Endothelial cell of umbilical vein (primary cell): ENCODE measurements at regions not wholly inside any gene's neighbourhood (a gene's known extent, or its start where the extent isn't known, plus 50 kb on each side); places are given as distances from the start of the nearest gene placed in this dataset.

ENCODE experiments used
- BruUV-seq: library from RNA; stranded (reverse); fragments of 400-500 nt; replicated peaks from 2 replicates; lab custom pipeline; 2021; lab: Mats Ljungman, UMichigan
- CTCF ChIA-PET: fragments of 300-600, 350-600 bp; sonication (Branson Sonifier 250); formaldehyde crosslinking; loops from one replicate; lab custom pipeline; 2021; ENCODE audit warnings: antibody characterized with exemption, inconsistent platforms; lab: Charles Lee
- POLR2A ChIA-PET: fragments of 300-600, 350-600 bp; sonication (Branson Sonifier 250); formaldehyde crosslinking; loops from one replicate; lab custom pipeline; 2021; ENCODE audit warnings: antibody characterized with exemption, inconsistent platforms; lab: Charles Lee
- DNase-seq: peaks from one replicate; pipeline ENCODE4 v3.0.0-alpha.2; 2011; ENCODE audit warnings: low read depth, low spot score
- FAIRE-seq: peaks from 2 replicates; lab custom pipeline; 2011; peaks lifted over from hg19 to GRCh38; lab: Jason Lieb, UNC
- H2AFZ ChIP-seq: 2 replicates; pipeline ENCODE4 v1.6.0; 2012; ENCODE audit warnings: low read depth, low read length, control low read depth, inconsistent platforms
- H3K27ac ChIP-seq: 2 replicates; pipeline ENCODE4 v1.5.1; 2011; ENCODE audit warnings: low read depth, mild to moderate bottlenecking, control low read depth, low read length, moderate library complexity; ENCODE audit not compliant: insufficient read depth
- H3K27me3 ChIP-seq, 2 experiments: 2 replicates each; pipeline versions ENCODE4 v1.6.0 to v1.6.1; 2011; ENCODE audit warnings: low read length in 2 of 2, mixed read lengths in 1 of 2; ENCODE audit not compliant: control insufficient read depth in 2 of 2, insufficient read depth in 2 of 2
- H3K36me3 ChIP-seq, 2 experiments: 2 replicates in 1 of 2; 3 replicates in 1 of 2; pipeline ENCODE4 v1.5.1; 2011; ENCODE audit warnings: low read length in 2 of 2, mild to moderate bottlenecking in 1 of 2, moderate library complexity in 1 of 2; ENCODE audit not compliant: control insufficient read depth in 2 of 2, insufficient read depth in 2 of 2; ENCODE audit errors: extremely low read depth in 1 of 2
- H3K4me1 ChIP-seq: 3 replicates; pipeline ENCODE4 v1.5.1; 2011; ENCODE audit warnings: mild to moderate bottlenecking, low read length; ENCODE audit not compliant: control insufficient read depth, insufficient read depth; ENCODE audit errors: extremely low read depth
- H3K4me2 ChIP-seq: 2 replicates; pipeline ENCODE4 v1.6.1; 2011; ENCODE audit warnings: low read length, control low read depth, mixed read lengths; ENCODE audit not compliant: insufficient read depth
- H3K4me3 ChIP-seq, 3 experiments: fragments of 200-600 bp in 1 of 3; sonication (generic), shearing (Covaris generic) in 1 of 3; replicated peaks in 1 of 3; 2 replicates each; pipeline ENCODE4 v1.5.1; 2011 to 2016; ENCODE audit warnings: control low read depth in 3 of 3, low read length in 3 of 3, mild to moderate bottlenecking in 2 of 3, inconsistent platforms in 1 of 3, low read depth in 1 of 3, moderate library complexity in 1 of 3; ENCODE audit not compliant: insufficient read depth in 1 of 3
- H3K79me2 ChIP-seq: 2 replicates; pipeline ENCODE4 v1.6.0; 2012; ENCODE audit warnings: low read length, inconsistent platforms; ENCODE audit not compliant: control insufficient read depth, insufficient read depth
- H3K9ac ChIP-seq: replicated peaks from 2 replicates; pipeline ENCODE3; 2011; ENCODE audit warnings: low read length, control low read depth; ENCODE audit not compliant: insufficient read depth; ENCODE audit errors: extremely low read depth
- H3K9me1 ChIP-seq: replicated peaks from 3 replicates; pipeline ENCODE4 v1.6.0; 2011; ENCODE audit warnings: mild to moderate bottlenecking, low read length; ENCODE audit not compliant: control insufficient read depth, insufficient read depth; ENCODE audit errors: extremely low read depth
- H3K9me3 ChIP-seq: replicated peaks from 2 replicates; pipeline ENCODE4 v1.5.1; 2012; ENCODE audit warnings: low read length, inconsistent platforms; ENCODE audit not compliant: control insufficient read depth, insufficient read depth
- H4K20me1 ChIP-seq: replicated peaks from 2 replicates; pipeline ENCODE3; 2011; ENCODE audit warnings: mild to moderate bottlenecking, low read length; ENCODE audit not compliant: control insufficient read depth, insufficient read depth; ENCODE audit errors: extremely low read depth
- EZH2 ChIP-seq: IDR thresholded peaks from 2 replicates; pipeline ENCODE4 v1.6.1; 2012; ENCODE audit warnings: borderline replicate concordance, low read depth, mild to moderate bottlenecking, moderate library complexity, low read length, inconsistent platforms; ENCODE audit not compliant: severe bottlenecking
- FOS ChIP-seq: IDR thresholded peaks from 2 replicates; pipeline ENCODE4 v1.6.1; 2011; ENCODE audit warnings: mild to moderate bottlenecking, low read length, moderate library complexity, borderline replicate concordance; ENCODE audit not compliant: insufficient read depth
- GATA2 ChIP-seq: IDR thresholded peaks from 2 replicates; pipeline ENCODE4 v1.7.0; 2011; ENCODE audit warnings: low read depth, mild to moderate bottlenecking, moderate library complexity, mixed read lengths, low read length; ENCODE audit not compliant: insufficient read length, insufficient read depth
- JUN ChIP-seq: IDR thresholded peaks from 2 replicates; pipeline ENCODE4 v1.6.1; 2011; ENCODE audit warnings: borderline replicate concordance, low read depth; ENCODE audit not compliant: insufficient read length, insufficient read depth
- MYC ChIP-seq: IDR thresholded peaks from one replicate; pipeline ENCODE4 v1.6.1; 2011; ENCODE audit warnings: mild to moderate bottlenecking, low read depth, low read length
- POLR2A ChIP-seq: IDR thresholded peaks from 2 replicates; pipeline ENCODE4 v1.6.1; 2012; ENCODE audit warnings: low read depth, mild to moderate bottlenecking, control low read depth, low read length
- POLR2AphosphoS5 ChIP-seq: IDR thresholded peaks from 2 replicates; pipeline ENCODE4 v1.6.1; 2012; ENCODE audit warnings: low read depth, mild to moderate bottlenecking, control low read depth, low read length, moderate library complexity; ENCODE audit not compliant: insufficient read depth
- dilution Hi-C: fragments of 300-500 bp; cut with MboI; formaldehyde crosslinking; loops from one replicate; pipeline ENCODE4 v1.15.0; 2019; ENCODE audit warnings: low sequenced_read_pairs; ENCODE audit not compliant: extremely low pct_ligation_motif_present
- intact Hi-C: fragments of 100-400 bp; cut with micrococcal nuclease; formaldehyde crosslinking; loops from one replicate; pipeline ENCODE4 v1.10.0; 2022
- TF ChIP-seq, protein P1 (sequence below), 2 donors: IDR thresholded peaks; 1 replicate in 1 of 2; 2 replicates in 1 of 2; pipeline ENCODE4 v1.5.1; 2011; ENCODE audit warnings: low read length in 2 of 2, mild to moderate bottlenecking in 2 of 2, moderate library complexity in 2 of 2, control low read depth in 1 of 2, inconsistent platforms in 1 of 2, low read depth in 1 of 2; ENCODE audit not compliant: insufficient read depth in 1 of 2; ENCODE audit errors: extremely low read depth in 1 of 2
- TF ChIP-seq, protein P2 (sequence below): IDR thresholded peaks from 2 replicates; pipeline ENCODE4 v1.6.1; 2011; ENCODE audit not compliant: insufficient read depth, insufficient read length

- ChIA-PET POLR2A (no interaction called here), CTCF (no interaction called here)
- BruUV-seq = no TSS peak
- H4K20me1 ChIP-seq = no peaks in the 10 kb centered on the region
- H3K9me1 ChIP-seq = no peaks in the 10 kb centered on the region
- TF ChIP-seq GATA2 (no peak), POLR2AphosphoS5 (no peak), JUN (no peak), EZH2 (no peak), MYC (no peak), POLR2A (no peak), FOS (no peak)
- TF ChIP-seq, protein P1, sequence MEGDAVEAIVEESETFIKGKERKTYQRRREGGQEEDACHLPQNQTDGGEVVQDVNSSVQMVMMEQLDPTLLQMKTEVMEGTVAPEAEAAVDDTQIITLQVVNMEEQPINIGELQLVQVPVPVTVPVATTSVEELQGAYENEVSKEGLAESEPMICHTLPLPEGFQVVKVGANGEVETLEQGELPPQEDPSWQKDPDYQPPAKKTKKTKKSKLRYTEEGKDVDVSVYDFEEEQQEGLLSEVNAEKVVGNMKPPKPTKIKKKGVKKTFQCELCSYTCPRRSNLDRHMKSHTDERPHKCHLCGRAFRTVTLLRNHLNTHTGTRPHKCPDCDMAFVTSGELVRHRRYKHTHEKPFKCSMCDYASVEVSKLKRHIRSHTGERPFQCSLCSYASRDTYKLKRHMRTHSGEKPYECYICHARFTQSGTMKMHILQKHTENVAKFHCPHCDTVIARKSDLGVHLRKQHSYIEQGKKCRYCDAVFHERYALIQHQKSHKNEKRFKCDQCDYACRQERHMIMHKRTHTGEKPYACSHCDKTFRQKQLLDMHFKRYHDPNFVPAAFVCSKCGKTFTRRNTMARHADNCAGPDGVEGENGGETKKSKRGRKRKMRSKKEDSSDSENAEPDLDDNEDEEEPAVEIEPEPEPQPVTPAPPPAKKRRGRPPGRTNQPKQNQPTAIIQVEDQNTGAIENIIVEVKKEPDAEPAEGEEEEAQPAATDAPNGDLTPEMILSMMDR (IDR thresholded peaks at IDR 0.05; ENCODE audit: extremely low read depth in 1 of 2, insufficient read depth in 1 of 2, low read depth in 1 of 2, low read length in 2 of 2) = no peak
- TF ChIP-seq, protein P2, sequence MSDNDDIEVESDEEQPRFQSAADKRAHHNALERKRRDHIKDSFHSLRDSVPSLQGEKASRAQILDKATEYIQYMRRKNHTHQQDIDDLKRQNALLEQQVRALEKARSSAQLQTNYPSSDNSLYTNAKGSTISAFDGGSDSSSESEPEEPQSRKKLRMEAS = no peak
- H3K79me2 ChIP-seq = no peaks in the 10 kb centered on the region
- intact Hi-C loops = no loop called here
- DNase-seq = no peak
- dilution Hi-C loops = no loop called here
- no peaks in the 10 kb centered on the region for H3K4me1 ChIP-seq
- H3K9me3 ChIP-seq = no peaks in the 10 kb centered on the region
- H3K4me3 ChIP-seq = no peak overlapping the region
- H3K36me3 ChIP-seq = no peaks in the 10 kb centered on the region
- no peak for FAIRE-seq
- no peak overlapping the region for H3K27ac ChIP-seq
- no peak overlapping the region for H3K4me2 ChIP-seq
- H3K27me3 ChIP-seq = no peaks in the 10 kb centered on the region
- H2AFZ ChIP-seq = no peak overlapping the region
- H3K9ac ChIP-seq = no peak overlapping the region
Measured at GRCh38 chr11:134716582-134716981, 304.5 kb upstream of the B3GAT1 start.
